HG03521 (cell line): ENCODE measurements at regions not wholly inside any gene's neighbourhood (a gene's known extent, or its start where the extent isn't known, plus 50 kb on each side); places are given as distances from the start of the nearest gene placed in this dataset.

Source experiments
- ATAC-seq: cut with Tn5 transposase; IDR thresholded peaks from one replicate; pipeline ENCODE4 v1.9.1; 2021; ENCODE audit warnings: mild to moderate bottlenecking, moderate library complexity; ENCODE audit not compliant: unreplicated experiment

DNA sequence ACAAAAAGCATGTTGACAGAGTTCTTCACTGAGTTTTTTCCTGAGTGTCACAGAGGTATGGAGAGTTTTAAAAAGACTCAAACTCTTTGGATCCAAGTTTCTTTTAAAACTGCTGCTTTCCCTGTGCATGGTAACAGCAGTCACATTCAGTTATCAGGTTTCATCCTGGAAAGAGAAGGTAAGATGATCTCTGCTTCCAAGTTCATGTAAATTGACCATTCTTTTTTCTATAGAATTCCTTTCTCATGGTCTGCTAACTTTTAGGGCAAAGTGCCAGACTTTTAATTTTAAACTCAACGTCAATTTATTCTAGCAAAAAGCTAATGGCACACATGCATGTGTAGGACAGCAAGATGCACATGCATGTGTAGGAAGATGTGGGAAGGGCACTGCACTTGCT is 52.5 kb upstream of the PRLR start:
- no peak for ATAC-seq

DNA sequence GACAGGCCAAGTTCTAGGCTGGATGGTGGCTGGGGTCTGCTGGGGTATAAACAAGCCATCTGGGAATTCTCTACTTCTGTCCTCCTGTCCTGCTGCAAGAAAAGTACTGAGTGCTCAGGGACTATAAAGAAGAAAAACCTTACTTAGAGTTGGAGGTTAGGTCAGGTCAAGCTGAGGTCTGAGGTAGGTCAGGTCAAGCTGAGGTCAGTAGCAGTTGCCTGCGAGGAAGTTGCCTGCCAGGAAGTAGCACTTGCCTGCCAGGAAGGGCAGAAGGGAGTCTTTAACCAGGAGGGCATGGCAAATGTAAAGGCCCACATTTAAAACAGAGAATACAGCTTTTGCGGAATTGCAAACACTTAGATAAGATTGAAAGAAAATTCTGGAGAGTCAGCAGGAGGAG is 51.3 kb upstream of the PRLR start:
- no peak for ATAC-seq
